Mammary epithelial cell (primary cell): ENCODE measurements at regions not wholly inside any gene's neighbourhood (a gene's known extent, or its start where the extent isn't known, plus 50 kb on each side); places are given as distances from the start of the nearest gene placed in this dataset.

Source experiments
- CTCF ChIP-seq, 2 donors: IDR thresholded peaks in 1 of 2; conservative IDR thresholded peaks in 1 of 2; 2 replicates each; pipeline ENCODE4 v1.5.1; 2011 to 2012; ENCODE audit warnings: inconsistent platforms in 2 of 2, low read length in 2 of 2, mild to moderate bottlenecking in 2 of 2, control low read depth in 1 of 2, low read depth in 1 of 2; ENCODE audit not compliant: insufficient read depth in 1 of 2; ENCODE audit errors: extremely low read depth in 1 of 2
- EZH2 ChIP-seq: IDR thresholded peaks from 2 replicates; pipeline ENCODE4 v1.6.1; 2012; ENCODE audit warnings: low read length, inconsistent platforms, borderline replicate concordance

- no peak for TF ChIP-seq CTCF (conservative IDR thresholded peaks at IDR 0.05 in 1 of 2, IDR thresholded peaks at IDR 0.05 in 1 of 2; ENCODE audit: extremely low read depth in 1 of 2, insufficient read depth in 1 of 2, low read depth in 1 of 2, low read length in 2 of 2)
- no peak for TF ChIP-seq EZH2
These were observed 114.1 kb downstream of the EMX2 start for GRCh38 chr10:117656385-117657367.
